ENCODE measurements at regions not wholly inside any gene's neighbourhood (a gene's known extent, or its start where the extent isn't known, plus 50 kb on each side); places are given as distances from the start of the nearest gene placed in this dataset.

DNA sequence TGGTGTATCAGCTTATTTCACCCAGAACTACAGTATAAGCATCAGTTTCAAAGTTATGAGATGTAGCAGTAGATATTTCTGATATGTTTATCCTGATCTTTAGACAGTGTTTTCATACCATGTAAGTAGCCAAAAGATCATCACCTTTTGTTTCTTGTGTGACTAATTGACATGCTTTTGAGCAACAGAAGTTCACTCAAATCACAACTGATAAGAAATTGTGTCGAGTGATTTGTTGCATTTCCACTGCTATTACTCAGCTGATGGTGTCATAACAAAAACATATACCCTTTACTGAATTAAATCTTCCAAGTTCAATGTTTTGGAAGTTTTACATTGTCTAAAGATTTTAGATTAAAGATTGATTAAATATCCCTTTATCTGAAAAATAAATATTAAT lies 324.5 kb downstream of the TUSC1 start:
- Histone ChIP-seq H3K27ac (no peak overlapping the region), H3K9me3 (peaks cover 0 to 7% (median 2%) of the 10 kb centered on the region in 4 donors), H3K4me1 (no peaks in the 10 kb centered on the region), H3K36me3 (no peaks in the 10 kb centered on the region), H3K4me3 (no peak overlapping the region), H3K27me3 (no peaks in the 10 kb centered on the region)
- TF ChIP-seq EP300 (IDR thresholded peaks at IDR 0.05): no peak
- DNase-seq (no peak), ATAC-seq (ENCODE audit: low FRiP score in 2 of 2) (no peak)
- WGBS, 2 donors: 45 to 50% methylated on average over 1 of the region's 1 CpG

DNA sequence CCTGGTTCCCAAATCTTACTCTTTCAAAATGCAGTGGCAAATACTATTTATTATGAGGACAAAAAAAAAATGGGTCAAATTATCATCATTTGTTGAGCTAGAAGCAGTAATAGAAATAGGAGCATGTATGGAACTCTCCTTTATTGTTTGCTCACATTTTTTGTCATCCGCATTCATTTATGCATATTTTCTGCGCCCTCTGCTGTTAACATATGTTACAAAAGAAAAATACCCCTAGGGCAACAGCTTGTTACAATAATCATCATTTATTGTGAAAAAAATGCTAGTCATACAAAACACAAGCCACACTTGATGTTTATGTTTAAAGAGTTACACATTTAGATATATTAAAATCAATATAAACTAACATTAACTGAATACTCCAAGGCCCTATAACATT lies 328.2 kb downstream of the TUSC1 start:
- Histone ChIP-seq H3K27ac (no peak overlapping the region), H3K36me3 (no peaks in the 10 kb centered on the region), H3K27me3 (no peaks in the 10 kb centered on the region), H3K9me3 (no peaks in the 10 kb centered on the region), H3K4me3 (no peak overlapping the region), H3K4me1 (no peaks in the 10 kb centered on the region)
- WGBS, 2 donors: 89 to 91% methylated on average over 2 of the region's 2 CpGs
- ATAC-seq (ENCODE audit: low FRiP score in 2 of 2) (no peak), DNase-seq (no peak)
- TF ChIP-seq, protein P1, sequence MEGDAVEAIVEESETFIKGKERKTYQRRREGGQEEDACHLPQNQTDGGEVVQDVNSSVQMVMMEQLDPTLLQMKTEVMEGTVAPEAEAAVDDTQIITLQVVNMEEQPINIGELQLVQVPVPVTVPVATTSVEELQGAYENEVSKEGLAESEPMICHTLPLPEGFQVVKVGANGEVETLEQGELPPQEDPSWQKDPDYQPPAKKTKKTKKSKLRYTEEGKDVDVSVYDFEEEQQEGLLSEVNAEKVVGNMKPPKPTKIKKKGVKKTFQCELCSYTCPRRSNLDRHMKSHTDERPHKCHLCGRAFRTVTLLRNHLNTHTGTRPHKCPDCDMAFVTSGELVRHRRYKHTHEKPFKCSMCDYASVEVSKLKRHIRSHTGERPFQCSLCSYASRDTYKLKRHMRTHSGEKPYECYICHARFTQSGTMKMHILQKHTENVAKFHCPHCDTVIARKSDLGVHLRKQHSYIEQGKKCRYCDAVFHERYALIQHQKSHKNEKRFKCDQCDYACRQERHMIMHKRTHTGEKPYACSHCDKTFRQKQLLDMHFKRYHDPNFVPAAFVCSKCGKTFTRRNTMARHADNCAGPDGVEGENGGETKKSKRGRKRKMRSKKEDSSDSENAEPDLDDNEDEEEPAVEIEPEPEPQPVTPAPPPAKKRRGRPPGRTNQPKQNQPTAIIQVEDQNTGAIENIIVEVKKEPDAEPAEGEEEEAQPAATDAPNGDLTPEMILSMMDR (IDR thresholded peaks at IDR 0.05): no peak
- no peak for TF ChIP-seq POLR2AphosphoS5 (IDR thresholded peaks at IDR 0.05)
- no peak for TF ChIP-seq EP300 (IDR thresholded peaks at IDR 0.05)
- TF ChIP-seq POLR2A (IDR thresholded peaks at IDR 0.05): no peak

DNA sequence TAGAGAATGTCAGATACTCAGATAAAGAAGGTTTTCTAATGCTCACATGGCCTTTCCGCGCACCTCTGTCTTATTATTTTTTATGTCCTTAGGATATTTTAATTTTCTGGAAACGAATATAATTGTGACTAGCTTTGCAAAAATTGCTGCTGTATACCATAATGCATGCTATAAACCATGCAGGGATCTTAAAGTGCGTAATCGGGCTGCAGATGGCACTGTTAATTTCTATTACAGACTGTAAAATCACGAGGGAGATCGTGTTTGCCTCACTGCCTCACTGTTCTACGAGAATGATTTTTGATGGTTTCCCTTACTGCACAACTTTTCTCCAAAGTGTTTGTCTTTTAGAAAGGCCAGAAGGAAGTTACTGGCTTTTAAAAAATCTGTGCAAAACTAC lies 356.1 kb downstream of the TUSC1 start:
- ATAC-seq (ENCODE audit: low FRiP score in 2 of 2) (no peak), DNase-seq (no peak)
- no peak overlapping the region for H3K4me3 ChIP-seq
- H3K27me3 ChIP-seq: no peaks in the 10 kb centered on the region
- 77 to 79% methylated on average over 8 of the region's 8 CpGs for WGBS, 2 donors
- H3K36me3 ChIP-seq: no peaks in the 10 kb centered on the region
- TF ChIP-seq POLR2A (IDR thresholded peaks at IDR 0.05) (no peak), POLR2AphosphoS5 (IDR thresholded peaks at IDR 0.05) (no peak), EP300 (IDR thresholded peaks at IDR 0.05) (no peak)
- TF ChIP-seq, protein P1 (IDR thresholded peaks at IDR 0.05): no peak
- H3K9me3 ChIP-seq: no peaks in the 10 kb centered on the region
- no peak overlapping the region for H3K27ac ChIP-seq
- no peaks in the 10 kb centered on the region for H3K4me1 ChIP-seq

DNA sequence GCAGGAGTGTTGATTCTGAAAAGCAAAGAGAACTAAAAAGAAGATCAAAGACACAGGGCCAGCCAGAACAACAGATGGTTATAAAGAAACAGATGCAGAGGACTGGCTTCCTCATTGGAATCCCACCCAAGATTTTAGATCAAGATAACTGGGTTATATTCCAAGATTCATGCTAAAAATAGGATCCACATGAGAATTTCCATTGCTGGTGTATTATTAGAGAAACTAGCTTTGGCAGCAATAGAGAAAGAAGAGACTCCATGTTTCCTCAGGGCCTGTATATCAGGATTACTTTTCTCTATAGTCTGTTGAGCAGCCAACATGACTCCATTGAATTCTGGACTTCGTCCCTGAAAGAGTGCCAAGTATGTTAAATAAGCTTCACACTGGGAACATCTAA lies 367.3 kb downstream of the TUSC1 start:
- Histone ChIP-seq H3K4me3 (no peak overlapping the region), H3K9me3 (no peaks in the 10 kb centered on the region), H3K27ac (no peak overlapping the region), H3K27me3 (no peaks in the 10 kb centered on the region), H3K36me3 (no peaks in the 10 kb centered on the region), H3K4me1 (no peaks in the 10 kb centered on the region)
- TF ChIP-seq, protein P1 (IDR thresholded peaks at IDR 0.05): no peak
- TF ChIP-seq EP300 (IDR thresholded peaks at IDR 0.05) (no peak), POLR2A (IDR thresholded peaks at IDR 0.05) (no peak), POLR2AphosphoS5 (IDR thresholded peaks at IDR 0.05) (no peak)
- 75 to 77% methylated on average over 1 of the region's 1 CpG for WGBS, 2 donors
- ATAC-seq (ENCODE audit: low FRiP score in 2 of 2): no peak
- no peak for DNase-seq

DNA sequence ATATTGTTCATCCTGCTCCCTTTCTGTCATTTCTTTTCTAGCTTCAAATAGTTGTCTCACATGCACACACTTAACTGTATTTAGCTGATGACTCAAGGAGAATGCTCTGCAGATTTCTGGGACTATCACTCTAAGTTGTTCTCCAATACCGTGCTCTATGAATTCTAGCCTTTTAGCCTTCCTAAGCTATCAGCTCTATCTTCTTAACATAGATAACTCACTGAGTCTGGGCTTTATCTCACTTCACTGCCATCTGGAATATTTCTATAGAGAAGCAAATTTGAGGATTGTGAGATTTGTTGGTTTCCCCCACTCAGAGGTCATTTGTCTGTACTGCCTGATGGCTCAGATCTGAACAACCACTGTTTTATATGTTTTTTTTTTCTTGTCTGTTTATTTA lies 369.7 kb downstream of the TUSC1 start:
- DNase-seq (no peak), ATAC-seq (ENCODE audit: low FRiP score in 2 of 2) (no peak)
- TF ChIP-seq EP300 (IDR thresholded peaks at IDR 0.05) (no peak), POLR2A (IDR thresholded peaks at IDR 0.05) (no peak), POLR2AphosphoS5 (IDR thresholded peaks at IDR 0.05) (no peak)
- TF ChIP-seq, protein P1 (IDR thresholded peaks at IDR 0.05): no peak
- WGBS, 2 donors: 69 to 76% methylated on average over 1 of the region's 1 CpG
- no peak overlapping the region for H3K4me3 ChIP-seq
- H3K27me3 ChIP-seq: no peaks in the 10 kb centered on the region
- no peaks in the 10 kb centered on the region for H3K4me1 ChIP-seq
- H3K27ac ChIP-seq: no peak overlapping the region
- no peaks in the 10 kb centered on the region for H3K36me3 ChIP-seq
- H3K9me3 ChIP-seq: no peaks in the 10 kb centered on the region
